ENCODE measurements at regions not wholly inside any gene's neighbourhood (a gene's known extent, or its start where the extent isn't known, plus 50 kb on each side); places are given as distances from the start of the nearest gene placed in this dataset.

DNA sequence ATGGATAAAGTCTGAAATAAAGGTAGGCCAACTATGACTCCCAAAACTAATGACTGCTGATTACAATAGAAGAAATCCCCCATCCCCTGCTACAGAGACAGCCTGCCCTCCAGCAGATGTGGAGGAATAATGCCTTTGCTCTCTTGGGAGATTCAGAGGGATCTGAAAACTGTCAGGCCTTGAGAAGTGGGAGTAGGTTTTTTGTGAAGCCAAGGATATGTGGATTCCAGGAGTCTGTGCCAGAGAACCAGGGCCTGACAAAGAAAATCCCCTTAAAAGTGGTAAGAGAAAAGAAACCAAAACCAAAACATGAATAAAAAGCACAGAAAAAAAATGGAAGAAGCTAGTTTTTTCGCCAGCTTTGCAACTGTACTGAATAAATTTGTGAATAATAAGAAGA, 397.6 kb downstream of the ZNF521 start:
- DNase-seq: no peak

GRCh38 chr18:24958001-24958400, 394.0 kb downstream of the ZNF521 start:
- no peak for DNase-seq

- DNase-seq: no peak
Observed at GRCh38 chr18:24959051-24959476, 392.9 kb downstream of the ZNF521 start.

DNA sequence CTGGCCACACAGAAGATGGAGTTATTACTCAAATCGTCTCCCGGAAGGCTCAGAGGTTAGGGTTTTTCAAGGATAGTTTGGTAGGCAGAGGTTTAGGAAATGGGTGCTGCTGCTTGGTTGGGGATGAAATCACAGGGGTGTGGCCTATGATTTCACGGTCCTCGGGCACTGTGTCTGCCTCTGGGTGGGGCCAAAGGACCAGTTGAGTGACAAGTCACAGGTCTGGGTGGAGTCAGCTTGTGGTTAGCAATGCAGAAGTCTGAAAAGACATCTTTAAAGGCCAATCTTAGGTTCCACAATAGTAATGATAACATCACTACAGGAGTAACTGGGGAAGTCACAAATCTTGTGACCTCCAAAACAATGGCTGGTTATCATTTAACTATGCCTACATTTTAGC, 387.8 kb downstream of the ZNF521 start:
- DNase-seq: no peak

GRCh38 chr18:24968238-24968775, 383.7 kb downstream of the ZNF521 start:
- no peak for DNase-seq

DNA sequence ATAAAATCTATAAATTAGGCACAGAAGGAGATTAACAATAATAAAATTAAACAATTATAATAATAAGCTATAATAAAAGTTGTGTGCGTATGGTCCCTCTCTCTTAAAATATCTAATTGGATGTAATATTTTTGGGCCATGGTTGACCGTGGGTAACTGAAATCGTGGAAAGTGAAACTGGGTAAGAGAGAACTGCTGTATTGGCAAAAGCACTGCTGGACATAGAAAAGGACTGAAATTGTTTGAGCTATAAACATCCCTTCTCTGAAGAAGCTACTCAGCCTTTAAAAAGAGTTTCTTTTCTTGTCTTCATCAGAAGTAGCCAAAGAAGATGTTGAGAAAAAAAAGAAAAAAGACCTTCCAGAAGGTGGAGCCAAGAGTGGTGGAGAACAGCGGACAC, 379.4 kb downstream of the ZNF521 start:
- DNase-seq: no peak

DNA sequence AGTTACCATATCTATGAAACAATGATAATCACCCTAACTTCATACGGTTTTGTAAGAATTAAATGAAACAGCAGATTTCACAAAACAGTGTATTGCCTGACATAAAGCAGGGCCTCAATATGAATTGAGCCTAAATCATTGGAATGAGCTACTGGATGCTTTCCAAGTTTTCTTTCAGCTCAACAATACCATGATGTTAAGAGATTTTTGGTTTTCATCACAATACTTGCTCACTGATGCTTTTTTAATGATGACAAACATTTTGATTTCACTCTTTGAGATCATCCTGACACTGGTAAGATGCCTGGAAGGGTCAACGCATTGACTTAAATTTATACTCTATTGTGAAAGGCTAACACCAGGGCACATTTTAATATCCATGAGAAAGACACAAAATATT, 377.5 kb downstream of the ZNF521 start:
- no peak for DNase-seq

- DNase-seq: no peak
Observed at GRCh38 chr18:24975496-24976372, 376.2 kb downstream of the ZNF521 start.

DNA sequence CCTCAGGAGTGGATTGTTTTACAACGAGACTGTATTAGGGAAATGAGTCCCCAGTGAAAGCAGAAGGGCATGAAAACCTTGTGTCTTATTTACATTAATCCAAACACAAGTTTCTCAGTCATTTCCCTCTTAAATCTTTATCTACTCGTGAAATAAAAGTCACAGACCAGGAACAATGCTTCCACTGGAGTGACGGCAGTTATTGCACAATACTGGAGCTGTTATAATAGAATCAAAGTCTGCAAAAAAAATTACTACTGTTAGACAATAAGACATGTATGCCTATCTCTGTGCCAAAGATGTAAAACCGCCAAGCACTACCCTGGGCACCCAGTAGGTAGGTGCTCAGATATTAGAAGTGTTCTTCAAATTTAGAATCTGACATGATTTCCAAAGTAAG, 375.5 kb downstream of the ZNF521 start:
- no peak for DNase-seq

GRCh38 chr18:24979235-24979634, 372.7 kb downstream of the ZNF521 start:
- DNase-seq: no peak

- DNase-seq: no peak
Observed at GRCh38 chr18:24982831-24983230, 369.1 kb downstream of the ZNF521 start.

DNA sequence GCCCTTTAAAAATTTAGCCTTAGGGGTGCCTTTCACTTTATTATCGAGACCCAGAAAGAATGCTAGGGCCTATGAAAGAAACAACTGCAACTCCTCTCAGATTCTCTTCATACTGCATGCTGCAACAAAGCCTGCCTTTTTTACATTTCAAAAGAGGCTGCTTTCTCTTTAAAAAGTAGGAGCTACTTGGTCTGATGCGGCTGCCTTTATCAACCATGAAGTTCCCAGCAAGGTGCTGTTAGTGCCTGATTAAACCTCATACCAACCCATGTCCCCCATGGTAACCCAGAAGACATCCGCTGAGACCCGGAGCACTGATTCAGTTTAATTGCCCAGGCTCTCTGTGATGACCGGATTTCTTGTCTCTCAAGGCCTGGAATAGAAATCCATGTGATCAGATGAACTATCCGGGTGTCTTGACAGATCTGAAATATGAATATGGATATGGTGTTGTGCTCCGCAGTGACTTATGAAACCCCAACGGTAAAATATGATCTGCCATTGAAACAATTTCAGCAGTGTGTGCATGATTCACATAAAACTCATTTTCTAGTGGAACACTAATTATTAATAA, 368.3 kb downstream of the ZNF521 start:
- DNase-seq: no peak

GRCh38 chr18:24985586-24985985, 366.4 kb downstream of the ZNF521 start:
- no peak for DNase-seq

GRCh38 chr18:24986666-24987302, 365.2 kb downstream of the ZNF521 start:
- no peak for DNase-seq

GRCh38 chr18:24987303-24988252, 364.4 kb downstream of the ZNF521 start:
- no peak for DNase-seq

DNA sequence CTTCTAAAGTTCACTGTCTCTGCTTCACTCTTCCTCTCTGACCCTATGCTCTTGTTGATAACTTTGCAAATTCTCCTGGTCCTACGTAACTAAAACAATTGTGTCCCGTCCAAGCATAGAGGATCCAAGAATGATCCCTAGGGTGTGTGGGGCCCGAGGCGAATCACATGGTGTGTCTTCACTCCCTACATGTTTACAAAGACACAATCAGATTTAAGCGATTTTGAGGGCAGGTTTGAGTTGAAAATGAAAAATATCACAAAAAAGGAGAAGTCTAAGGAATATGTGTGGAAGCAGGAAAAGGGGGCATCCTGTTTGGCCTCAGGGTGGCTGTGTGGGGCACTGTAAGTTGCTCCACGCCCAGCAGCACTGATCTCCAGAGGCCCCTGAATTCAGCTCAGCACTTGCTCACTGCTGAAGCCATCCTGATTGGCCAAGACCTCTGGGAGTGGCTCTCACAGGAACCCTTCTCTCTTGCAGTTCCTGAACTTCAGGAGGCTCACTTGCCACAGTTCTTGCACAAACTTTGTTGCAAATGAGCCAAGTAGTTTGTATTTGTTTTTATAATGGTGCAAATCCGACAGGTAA, 363.6 kb downstream of the ZNF521 start:
- DNase-seq: no peak

GRCh38 chr18:24989760-24990593, 362.0 kb downstream of the ZNF521 start:
- DNase-seq: no peak

- no peak for DNase-seq
Observed at GRCh38 chr18:24990671-24991134, 361.3 kb downstream of the ZNF521 start.

DNA sequence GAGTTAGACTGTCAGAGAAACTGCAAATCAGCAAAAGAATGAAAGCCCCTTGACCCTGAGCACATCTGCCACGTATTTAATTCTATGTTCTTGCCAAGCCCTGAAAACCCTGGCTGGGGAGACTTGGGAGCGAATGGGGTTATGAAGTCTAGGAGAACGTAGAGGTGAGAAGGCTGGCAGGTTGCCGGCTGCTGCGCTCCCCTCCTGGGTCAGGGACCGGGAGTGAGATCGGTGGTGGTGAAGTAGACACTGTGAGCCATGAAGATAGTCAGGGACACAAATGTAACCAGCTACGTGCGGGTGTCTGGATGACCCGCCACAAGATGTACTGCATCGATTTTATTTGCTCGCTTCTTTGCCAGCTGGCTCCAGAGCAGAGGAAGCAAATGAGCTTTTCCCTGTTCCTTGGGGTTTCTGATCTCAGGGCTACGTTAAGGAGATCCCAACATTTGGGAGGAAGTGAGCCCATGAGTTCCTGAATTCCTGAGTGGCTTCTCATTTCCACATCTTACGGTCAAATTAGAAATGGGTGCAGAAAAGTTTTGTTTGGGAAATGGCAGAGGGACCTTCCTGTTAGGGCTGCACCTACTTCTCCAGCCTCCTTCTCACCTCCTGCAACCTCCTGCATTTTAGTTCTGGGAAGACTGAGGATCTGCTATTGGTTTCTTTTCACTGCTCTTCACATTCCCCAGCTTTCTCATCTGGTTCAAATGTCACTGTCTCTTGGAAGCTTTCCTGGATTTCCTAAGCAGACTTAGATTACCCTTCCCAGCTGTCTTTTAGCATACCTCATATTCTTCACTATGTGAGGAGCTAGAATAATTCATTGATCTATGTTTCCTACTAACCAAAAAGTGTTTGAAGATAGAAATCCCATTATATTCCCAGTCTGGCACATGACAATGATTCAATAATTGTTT, 360.6 kb downstream of the ZNF521 start:
- no peak for DNase-seq

DNA sequence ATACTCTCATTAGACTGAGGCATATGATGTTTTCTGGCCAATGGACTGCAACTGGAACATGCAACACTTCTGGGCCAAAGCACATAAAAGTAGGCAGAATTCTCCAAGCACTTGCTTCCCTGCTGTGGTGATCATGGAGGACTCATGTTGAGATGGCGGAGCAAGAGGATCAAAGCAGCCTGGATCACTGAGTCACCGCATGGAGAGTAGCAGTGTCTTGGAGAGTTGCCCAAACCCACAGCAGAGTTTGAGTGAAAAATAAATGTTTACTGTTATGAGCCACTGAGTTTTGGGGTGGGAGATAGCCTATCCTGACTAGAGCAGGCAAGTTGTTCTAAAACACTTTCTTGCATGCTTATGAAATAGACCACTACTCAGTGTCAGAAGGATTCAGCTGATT, 359.5 kb downstream of the ZNF521 start:
- DNase-seq: no peak

All from NCI-H2107 (cell line).